CD4-positive, alpha-beta T cell treated with Interleukin-4 for 4 hours (primary cell): ENCODE measurements at regions not wholly inside any gene's neighbourhood (a gene's known extent, or its start where the extent isn't known, plus 50 kb on each side); places are given as distances from the start of the nearest gene placed in this dataset.
"Not testable (repeated sequence)": the region's sequence is repeated elsewhere in the genome, so short reads cannot be mapped to it uniquely, and the experiment has no call there.

Source experiments
- DNase-seq: peaks from one replicate; pipeline ENCODE4 v3.0.0-alpha.2; 2020

- no peak for DNase-seq
These were observed 284.8 kb upstream of the CYRIA start for GRCh38 chr2:16950436-16950835.

GRCh38 chr2:16948710-16949109, 283.1 kb upstream of the CYRIA start:
- no peak for DNase-seq

GRCh38 chr2:16948053-16948452, 282.4 kb upstream of the CYRIA start:
- no peak for DNase-seq

GRCh38 chr2:16943279-16943958, 277.8 kb upstream of the CYRIA start:
- no peak for DNase-seq

GRCh38 chr2:16940214-16940613, 274.6 kb upstream of the CYRIA start:
- no peak for DNase-seq

GRCh38 chr2:16939771-16940170, 274.1 kb upstream of the CYRIA start:
- no peak for DNase-seq

GRCh38 chr2:16933355-16933754, 267.7 kb upstream of the CYRIA start:
- DNase-seq, result no peak

- no peak for DNase-seq
These were observed 267.2 kb upstream of the CYRIA start for GRCh38 chr2:16932826-16933225.

- no peak for DNase-seq
These were observed 265.8 kb upstream of the CYRIA start for GRCh38 chr2:16931441-16931840.

- DNase-seq, result no peak
These were observed 261.8 kb upstream of the CYRIA start for GRCh38 chr2:16927398-16927797.

- DNase-seq, result no peak
These were observed 259.5 kb upstream of the CYRIA start for GRCh38 chr2:16925145-16925544.

- not testable (repeated sequence) for DNase-seq
These were observed 249.7 kb upstream of the CYRIA start for GRCh38 chr2:16915341-16915755.

GRCh38 chr2:16911746-16912145, 246.1 kb upstream of the CYRIA start:
- no peak for DNase-seq

- no peak for DNase-seq
These were observed 243.0 kb upstream of the CYRIA start for GRCh38 chr2:16908656-16909055.

- no peak for DNase-seq
These were observed 242.1 kb upstream of the CYRIA start for GRCh38 chr2:16907645-16908282.

GRCh38 chr2:16905325-16905724, 239.7 kb upstream of the CYRIA start:
- DNase-seq, result not testable (repeated sequence)

- no peak for DNase-seq
These were observed 234.9 kb upstream of the CYRIA start for GRCh38 chr2:16900405-16901025.

GRCh38 chr2:16899958-16900357, 234.3 kb upstream of the CYRIA start:
- no peak for DNase-seq

GRCh38 chr2:16890081-16890480, 224.4 kb upstream of the CYRIA start:
- no peak for DNase-seq

GRCh38 chr2:16885027-16885426, 219.4 kb upstream of the CYRIA start:
- DNase-seq, result no peak

- DNase-seq, result no peak
These were observed 217.1 kb upstream of the CYRIA start for GRCh38 chr2:16882706-16883105.

GRCh38 chr2:16881122-16881521, 215.5 kb upstream of the CYRIA start:
- no peak for DNase-seq

- no peak for DNase-seq
These were observed 205.8 kb upstream of the CYRIA start for GRCh38 chr2:16871411-16871810.

- no peak for DNase-seq
These were observed 204.9 kb upstream of the CYRIA start for GRCh38 chr2:16870491-16871076.
